CD4-positive, CD25-positive, alpha-beta regulatory T cell (primary cell): ENCODE measurements at regions not wholly inside any gene's neighbourhood (a gene's known extent, or its start where the extent isn't known, plus 50 kb on each side); places are given as distances from the start of the nearest gene placed in this dataset.
"Not testable (repeated sequence)": the region's sequence is repeated elsewhere in the genome, so short reads cannot be mapped to it uniquely, and the experiment has no call there.

Experiments used
- ATAC-seq, 2 donors: fragments of 150-1000 bp; cut with Tn5 transposase; one replicate each; pipeline ENCODE4 v1.10.0; 2021; ENCODE audit warnings: low read depth in 2 of 2, moderate number of reproducible peaks in 2 of 2, moderate library complexity in 1 of 2
- DNase-seq, 3 donors: peaks; one replicate each; pipeline versions ENCODE4 v3.0.0 to v3.0.0-alpha.2; 2012 to 2022; ENCODE audit warnings: mixed read lengths in 1 of 3
- H3K27ac ChIP-seq: one replicate; pipeline ENCODE4 v1.7.0; 2013; ENCODE audit warnings: mild to moderate bottlenecking, low read length; ENCODE audit not compliant: insufficient read depth, poor library complexity, severe bottlenecking
- H3K27me3 ChIP-seq: one replicate; pipeline ENCODE4 v1.7.0; 2013; ENCODE audit warnings: low read length; ENCODE audit not compliant: control insufficient read depth, insufficient read depth
- H3K36me3 ChIP-seq: one replicate; pipeline ENCODE4 v1.7.0; 2013; ENCODE audit warnings: mild to moderate bottlenecking, low read length, moderate library complexity; ENCODE audit not compliant: control insufficient read depth, insufficient read depth
- H3K4me1 ChIP-seq: 2 replicates; pipeline ENCODE4 v1.7.0; 2013; ENCODE audit warnings: mild to moderate bottlenecking, low read length; ENCODE audit not compliant: insufficient read depth, control insufficient read depth, poor library complexity, severe bottlenecking
- H3K4me3 ChIP-seq: one replicate; pipeline ENCODE4 v1.7.0; 2013; ENCODE audit warnings: low read depth, mild to moderate bottlenecking, low read length, moderate library complexity
- H3K9me3 ChIP-seq, 2 experiments: 1 replicate in 1 of 2; 2 replicates in 1 of 2; pipeline ENCODE4 v1.7.0; 2013; ENCODE audit warnings: low read length in 2 of 2, mild to moderate bottlenecking in 1 of 2, moderate library complexity in 1 of 2; ENCODE audit not compliant: control insufficient read depth in 2 of 2
- H3K27ac Mint-ChIP-seq, 3 donors: one replicate each; pipeline ENCODE4 v1.8.0; 2020 to 2022; ENCODE audit warnings: mild to moderate bottlenecking in 3 of 3, mixed read lengths in 3 of 3, moderate library complexity in 2 of 3
- H3K27me3 Mint-ChIP-seq: one replicate; pipeline ENCODE4 v1.8.0; 2022; ENCODE audit warnings: mild to moderate bottlenecking, mixed read lengths
- H3K36me3 Mint-ChIP-seq: one replicate; pipeline ENCODE4 v1.8.0; 2020; ENCODE audit warnings: mixed read lengths
- H3K4me1 Mint-ChIP-seq, 4 donors: one replicate each; pipeline ENCODE4 v1.8.0; 2020 to 2022; ENCODE audit warnings: mixed read lengths in 4 of 4, mild to moderate bottlenecking in 1 of 4
- H3K4me3 Mint-ChIP-seq, 4 donors: one replicate each; pipeline ENCODE4 v1.8.0; 2020 to 2022; ENCODE audit warnings: mild to moderate bottlenecking in 4 of 4, mixed read lengths in 4 of 4, moderate library complexity in 3 of 4
- H3K9me3 Mint-ChIP-seq, 7 donors: one replicate each; pipeline ENCODE4 v1.8.0; 2020 to 2022; ENCODE audit warnings: mixed read lengths in 7 of 7, mild to moderate bottlenecking in 3 of 7, moderate library complexity in 2 of 7

GRCh38 chr6:76491376-76491775, 418.9 kb upstream of the IMPG1 start:
- not testable (repeated sequence) for H3K27me3 ChIP-seq, H3K4me1 Mint-ChIP-seq, H3K4me3 ChIP-seq, H3K27ac Mint-ChIP-seq, H3K4me1 ChIP-seq, H3K36me3 Mint-ChIP-seq, ATAC-seq, H3K27me3 Mint-ChIP-seq, H3K36me3 ChIP-seq, H3K4me3 Mint-ChIP-seq, H3K27ac ChIP-seq, DNase-seq
- H3K9me3 ChIP-seq = peaks cover 0 to 11% of the 10 kb centered on the region in 2 experiments
- H3K9me3 Mint-ChIP-seq = peaks cover 4 to 39% (median 11%) of the 10 kb centered on the region in 7 donors

GRCh38 chr6:76490456-76490855, 418.0 kb upstream of the IMPG1 start:
- no peaks in the 10 kb centered on the region for H3K36me3 ChIP-seq
- Mint-ChIP-seq H3K9me3 (peaks cover 4 to 33% (median 10%) of the 10 kb centered on the region in 7 donors), H3K36me3 (no peaks in the 10 kb centered on the region), H3K27ac (no peak overlapping the region), H3K4me1 (no peaks in the 10 kb centered on the region), H3K4me3 (no peak overlapping the region), H3K27me3 (no peaks in the 10 kb centered on the region)
- no peak for DNase-seq
- H3K27ac ChIP-seq = no peak overlapping the region
- H3K9me3 ChIP-seq = peaks cover 0 to 3% of the 10 kb centered on the region in 2 experiments
- no peak for ATAC-seq
- H3K27me3 ChIP-seq = no peaks in the 10 kb centered on the region
- H3K4me3 ChIP-seq = no peak overlapping the region
- no peaks in the 10 kb centered on the region for H3K4me1 ChIP-seq

- Histone ChIP-seq H3K9me3 (peaks cover 12 to 15% of the 10 kb centered on the region in 2 experiments), H3K4me3 (no peak overlapping the region), H3K27me3 (no peaks in the 10 kb centered on the region), H3K36me3 (no peaks in the 10 kb centered on the region), H3K4me1 (no peaks in the 10 kb centered on the region), H3K27ac (no peak overlapping the region)
- Mint-ChIP-seq H3K36me3 (no peaks in the 10 kb centered on the region), H3K4me3 (no peak overlapping the region), H3K27ac (no peak overlapping the region), H3K4me1 (no peaks in the 10 kb centered on the region), H3K27me3 (no peaks in the 10 kb centered on the region), H3K9me3 (peaks cover 0 to 38% (median 15%) of the 10 kb centered on the region in 7 donors)
- ATAC-seq (no peak), DNase-seq (no peak)
Observed at GRCh38 chr6:76481101-76481500, 408.6 kb upstream of the IMPG1 start.

GRCh38 chr6:76472858-76473257, 400.4 kb upstream of the IMPG1 start:
- Mint-ChIP-seq H3K4me1 (no peaks in the 10 kb centered on the region), H3K27me3 (no peaks in the 10 kb centered on the region), H3K9me3 (peaks cover 0 to 17% (median 3%) of the 10 kb centered on the region in 7 donors), H3K27ac (no peak overlapping the region), H3K36me3 (no peaks in the 10 kb centered on the region), H3K4me3 (no peak overlapping the region)
- Histone ChIP-seq H3K4me1 (no peaks in the 10 kb centered on the region), H3K9me3 (peaks cover 7 to 18% of the 10 kb centered on the region in 2 experiments), H3K27ac (no peak overlapping the region), H3K36me3 (no peaks in the 10 kb centered on the region), H3K27me3 (no peaks in the 10 kb centered on the region), H3K4me3 (no peak overlapping the region)
- DNase-seq (no peak), ATAC-seq (no peak)

- Mint-ChIP-seq H3K9me3 (peaks cover 0 to 16% (median 5%) of the 10 kb centered on the region in 7 donors), H3K36me3 (no peaks in the 10 kb centered on the region), H3K4me3 (no peak overlapping the region), H3K4me1 (no peaks in the 10 kb centered on the region), H3K27ac (no peak overlapping the region), H3K27me3 (no peaks in the 10 kb centered on the region)
- Histone ChIP-seq H3K27ac (no peak overlapping the region), H3K4me3 (no peak overlapping the region), H3K4me1 (no peaks in the 10 kb centered on the region), H3K27me3 (no peaks in the 10 kb centered on the region), H3K9me3 (no peaks in the 10 kb centered on the region), H3K36me3 (no peaks in the 10 kb centered on the region)
- no peak for ATAC-seq
- no peak for DNase-seq
Observed at GRCh38 chr6:76466286-76466685, 393.8 kb upstream of the IMPG1 start.

GRCh38 chr6:76465410-76465809, 392.9 kb upstream of the IMPG1 start:
- Histone ChIP-seq H3K36me3 (no peaks in the 10 kb centered on the region), H3K4me1 (no peaks in the 10 kb centered on the region), H3K4me3 (no peak overlapping the region), H3K27me3 (no peaks in the 10 kb centered on the region), H3K27ac (no peak overlapping the region), H3K9me3 (peaks cover 0 to 4% of the 10 kb centered on the region in 2 experiments)
- H3K4me3 Mint-ChIP-seq = no peak overlapping the region
- no peaks in the 10 kb centered on the region for H3K36me3 Mint-ChIP-seq
- H3K4me1 Mint-ChIP-seq = no peaks in the 10 kb centered on the region
- H3K27me3 Mint-ChIP-seq = no peaks in the 10 kb centered on the region
- H3K9me3 Mint-ChIP-seq = peaks cover 0 to 16% (median 6%) of the 10 kb centered on the region in 7 donors
- no peak for DNase-seq
- H3K27ac Mint-ChIP-seq = peak overlapping the region in 1 of 3 donors; percentile 27
- ATAC-seq = no peak

- Histone ChIP-seq H3K9me3 (peaks cover 0 to 10% of the 10 kb centered on the region in 2 experiments), H3K27ac (no peak overlapping the region), H3K4me3 (no peak overlapping the region), H3K36me3 (no peaks in the 10 kb centered on the region), H3K27me3 (no peaks in the 10 kb centered on the region), H3K4me1 (no peaks in the 10 kb centered on the region)
- Mint-ChIP-seq H3K36me3 (no peaks in the 10 kb centered on the region), H3K4me3 (no peak overlapping the region), H3K4me1 (no peaks in the 10 kb centered on the region), H3K27ac (no peak overlapping the region), H3K27me3 (no peaks in the 10 kb centered on the region), H3K9me3 (peaks cover 0 to 15% (median 8%) of the 10 kb centered on the region in 7 donors)
- ATAC-seq (no peak), DNase-seq (no peak)
Observed at GRCh38 chr6:76453270-76453669, 380.8 kb upstream of the IMPG1 start.

- H3K27me3 Mint-ChIP-seq = no peaks in the 10 kb centered on the region
- peaks cover 0 to 10% of the 10 kb centered on the region in 2 experiments for H3K9me3 ChIP-seq
Observed at GRCh38 chr6:76451926-76452709, 379.7 kb upstream of the IMPG1 start.

More at GRCh38 chr6:76451926-76452709, 379.7 kb upstream of the IMPG1 start:
- Histone ChIP-seq H3K27me3 (no peaks in the 10 kb centered on the region), H3K4me3 (no peak overlapping the region), H3K36me3 (no peaks in the 10 kb centered on the region), H3K27ac (no peak overlapping the region), H3K4me1 (no peaks in the 10 kb centered on the region)
- no peak for DNase-seq
- Mint-ChIP-seq H3K4me3 (no peak overlapping the region), H3K27ac (no peak overlapping the region), H3K36me3 (no peaks in the 10 kb centered on the region), H3K4me1 (no peaks in the 10 kb centered on the region), H3K9me3 (peaks cover 0 to 22% (median 7%) of the 10 kb centered on the region in 7 donors)
- no peak for ATAC-seq
